Neural cell (in vitro differentiated cells): ENCODE measurements at regions not wholly inside any gene's neighbourhood (a gene's known extent, or its start where the extent isn't known, plus 50 kb on each side); places are given as distances from the start of the nearest gene placed in this dataset.

Experiments used
- H2AFZ ChIP-seq: fragments of 200-600, 300-800 bp; sonication (generic), shearing (Covaris generic); 2 replicates; pipeline ENCODE4 v1.6.0; 2014; ENCODE audit warnings: low read depth, mild to moderate bottlenecking, antibody characterized with exemption, low read length, moderate library complexity
- H3F3A ChIP-seq: fragments of 200-600 bp; shearing (Covaris generic); 2 replicates; pipeline ENCODE4 v1.6.1; 2016; ENCODE audit warnings: mild to moderate bottlenecking, moderate library complexity, mixed read lengths, antibody characterized with exemption, low read length; ENCODE audit not compliant: insufficient read depth, poor library complexity, severe bottlenecking
- H3K27ac ChIP-seq: fragments of 200-600, 300-800 bp; sonication (generic), shearing (Covaris generic); 2 replicates; pipeline ENCODE4 v1.5.1; 2014; ENCODE audit warnings: mild to moderate bottlenecking, low read length, moderate library complexity
- H3K27me3 ChIP-seq: fragments of 300-800, 200-600 bp; sonication (generic), shearing (Covaris generic); 2 replicates; pipeline ENCODE4 v1.6.0; 2014; ENCODE audit warnings: mild to moderate bottlenecking, low read depth, low read length, moderate library complexity; ENCODE audit not compliant: insufficient read depth
- H3K36me3 ChIP-seq: fragments of 300-800, 200-600 bp; sonication (generic), shearing (Covaris generic); 2 replicates; pipeline ENCODE4 v1.5.1; 2014; ENCODE audit warnings: mild to moderate bottlenecking, antibody characterized with exemption, low read length, moderate library complexity; ENCODE audit not compliant: insufficient read depth
- H3K4me2 ChIP-seq: fragments of 300-800, 200-600 bp; sonication (generic), shearing (Covaris generic); 2 replicates; pipeline ENCODE4 v1.6.0; 2014; ENCODE audit warnings: mild to moderate bottlenecking, low read length
- H3K4me3 ChIP-seq: fragments of 300-800, 200-600 bp; sonication (generic), shearing (Covaris generic); 2 replicates; pipeline ENCODE4 v1.5.1; 2014; ENCODE audit warnings: mild to moderate bottlenecking, low read length, moderate library complexity
- H3K79me2 ChIP-seq: fragments of 200-600 bp; shearing (Covaris generic); replicated peaks from 2 replicates; pipeline ENCODE4 v1.6.0; 2014; ENCODE audit warnings: mild to moderate bottlenecking, low read length, moderate library complexity; ENCODE audit not compliant: insufficient read depth
- H3K9ac ChIP-seq: fragments of 300-800, 200-600 bp; sonication (generic), shearing (Covaris generic); 2 replicates; pipeline ENCODE4 v1.6.1; 2016; ENCODE audit warnings: mild to moderate bottlenecking, low read length, mixed read lengths
- H3K9me2 ChIP-seq: fragments of 200-600 bp; shearing (Covaris generic); 2 replicates; pipeline ENCODE4 v1.6.1; 2016; ENCODE audit warnings: mild to moderate bottlenecking, low read length, mixed read lengths; ENCODE audit not compliant: insufficient read depth
- H3K9me3 ChIP-seq: fragments of 200-600, 300-800 bp; sonication (generic), shearing (Covaris generic); 2 replicates; pipeline ENCODE4 v1.6.1; 2016; ENCODE audit warnings: mild to moderate bottlenecking, mixed run types, low read length, moderate library complexity, mixed read lengths
- H4K20me1 ChIP-seq: fragments of 200-600 bp; shearing (Covaris generic); 2 replicates; pipeline ENCODE4 v1.6.1; 2016; ENCODE audit warnings: mild to moderate bottlenecking, mixed run types; ENCODE audit not compliant: insufficient read depth
- CTCF ChIP-seq: fragments of 450-650 bp; IDR thresholded peaks from 2 replicates; pipeline ENCODE4 v1.5.1; 2014; ENCODE audit warnings: antibody characterized with exemption, mild to moderate bottlenecking, moderate library complexity; ENCODE audit not compliant: poor library complexity, severe bottlenecking
- EP300 ChIP-seq: fragments of 450-650 bp; conservative IDR thresholded peaks from 2 replicates; pipeline ENCODE4 v1.6.1; 2014; ENCODE audit warnings: antibody characterized with exemption, mild to moderate bottlenecking, moderate library complexity; ENCODE audit not compliant: poor library complexity, severe bottlenecking
- EZH2 ChIP-seq: fragments of 200-600, 300-800 bp; shearing (Covaris generic), sonication (generic); IDR thresholded peaks from 2 replicates; pipeline ENCODE4 v1.6.1; 2014; ENCODE audit warnings: antibody characterized with exemption, low read length, borderline replicate concordance, mild to moderate bottlenecking; ENCODE audit not compliant: insufficient read depth, poor library complexity, severe bottlenecking
- MXI1 ChIP-seq: fragments of 450-650 bp; conservative IDR thresholded peaks from 2 replicates; pipeline ENCODE4 v1.6.1; 2014; ENCODE audit warnings: antibody characterized with exemption, mild to moderate bottlenecking; ENCODE audit not compliant: poor library complexity, severe bottlenecking
- POLR2AphosphoS5 ChIP-seq: IDR thresholded peaks from 2 replicates; pipeline ENCODE4 v1.6.1; 2012
- RAD21 ChIP-seq: fragments of 450-650 bp; conservative IDR thresholded peaks from 2 replicates; pipeline ENCODE4 v1.6.1; 2014; ENCODE audit warnings: antibody characterized with exemption, mild to moderate bottlenecking, moderate library complexity
- REST ChIP-seq: IDR thresholded peaks from 2 replicates; pipeline ENCODE4 v1.6.1; 2012; ENCODE audit warnings: borderline replicate concordance
- SMC3 ChIP-seq: fragments of 450-650 bp; conservative IDR thresholded peaks from 2 replicates; pipeline ENCODE4 v1.6.1; 2014; ENCODE audit warnings: antibody characterized with exemption, mild to moderate bottlenecking, moderate library complexity; ENCODE audit not compliant: poor library complexity
- TAF1 ChIP-seq: IDR thresholded peaks from 2 replicates; pipeline ENCODE4 v1.6.1; 2012; ENCODE audit warnings: low read depth

- H3K9ac ChIP-seq: no peak overlapping the region
- no peak overlapping the region for H3K4me3 ChIP-seq
- H3K4me2 ChIP-seq: no peak overlapping the region
- H3K79me2 ChIP-seq: no peaks in the 10 kb centered on the region
- TF ChIP-seq MXI1 (no peak), RAD21 (no peak), TAF1 (no peak), SMC3 (no peak), REST (no peak), CTCF (no peak), POLR2AphosphoS5 (no peak), EP300 (no peak), EZH2 (no peak)
- H2AFZ ChIP-seq: no peak overlapping the region
- no peak overlapping the region for H3K27ac ChIP-seq
- no peaks in the 10 kb centered on the region for H3F3A ChIP-seq
- H3K9me2 ChIP-seq: no peaks in the 10 kb centered on the region
- no peaks in the 10 kb centered on the region for H3K9me3 ChIP-seq
- H3K36me3 ChIP-seq: no peaks in the 10 kb centered on the region
- no peaks in the 10 kb centered on the region for H3K27me3 ChIP-seq
- no peaks in the 10 kb centered on the region for H4K20me1 ChIP-seq
Observed at GRCh38 chr6:56890066-56890465, 64.8 kb upstream of the BEND6 start.

GRCh38 chr6:56889492-56889891, 65.4 kb upstream of the BEND6 start:
- H3K27ac ChIP-seq: no peak overlapping the region
- H3K4me2 ChIP-seq: no peak overlapping the region
- H3K9me3 ChIP-seq: no peaks in the 10 kb centered on the region
- no peaks in the 10 kb centered on the region for H3K9me2 ChIP-seq
- H4K20me1 ChIP-seq: no peaks in the 10 kb centered on the region
- no peaks in the 10 kb centered on the region for H3K79me2 ChIP-seq
- TF ChIP-seq EZH2: no peak
- no peak for TF ChIP-seq TAF1
- TF ChIP-seq MXI1: no peak
- TF ChIP-seq RAD21: no peak
- no peaks in the 10 kb centered on the region for H3K27me3 ChIP-seq
- H3K36me3 ChIP-seq: no peaks in the 10 kb centered on the region
- H2AFZ ChIP-seq: no peak overlapping the region
- H3F3A ChIP-seq: no peaks in the 10 kb centered on the region
- H3K9ac ChIP-seq: no peak overlapping the region
- no peak overlapping the region for H3K4me3 ChIP-seq

- Histone ChIP-seq H3K27me3 (no peaks in the 10 kb centered on the region), H3K4me2 (no peak overlapping the region), H4K20me1 (no peaks in the 10 kb centered on the region), H2AFZ (no peak overlapping the region), H3K4me3 (no peak overlapping the region), H3K27ac (no peak overlapping the region), H3K9me2 (no peaks in the 10 kb centered on the region), H3K9ac (no peak overlapping the region), H3F3A (no peaks in the 10 kb centered on the region), H3K79me2 (no peaks in the 10 kb centered on the region), H3K9me3 (no peaks in the 10 kb centered on the region), H3K36me3 (no peaks in the 10 kb centered on the region)
- TF ChIP-seq REST: no peak
- no peak for TF ChIP-seq RAD21
- TF ChIP-seq MXI1: no peak
Observed at GRCh38 chr6:56888687-56889086, 66.2 kb upstream of the BEND6 start.
